NCI-H748 (cell line): ENCODE measurements at regions not wholly inside any gene's neighbourhood (a gene's known extent, or its start where the extent isn't known, plus 50 kb on each side); places are given as distances from the start of the nearest gene placed in this dataset.
"Not testable (repeated sequence)": the region's sequence is repeated elsewhere in the genome, so short reads cannot be mapped to it uniquely, and the experiment has no call there.

Experiments
- DNase-seq: peaks from one replicate; lab custom pipeline; 2025; ENCODE audit not compliant: unreplicated experiment; lab: John Stamatoyannopoulos, UW

- peak; percentile 8 for DNase-seq
These were observed 218.7 kb downstream of the KCTD12 start for GRCh38 chr13:76667551-76667950.

- peak; percentile 25 for DNase-seq
These were observed 222.4 kb downstream of the KCTD12 start for GRCh38 chr13:76663592-76664335.

- DNase-seq: not testable (repeated sequence)
These were observed 227.1 kb downstream of the KCTD12 start for GRCh38 chr13:76659074-76659473.

GRCh38 chr13:76656500-76656899, 229.7 kb downstream of the KCTD12 start:
- DNase-seq: no peak

GRCh38 chr13:76656056-76656455, 230.1 kb downstream of the KCTD12 start:
- DNase-seq: no peak

- DNase-seq: no peak
These were observed 231.9 kb downstream of the KCTD12 start for GRCh38 chr13:76654263-76654662.

- no peak for DNase-seq
These were observed 234.9 kb downstream of the KCTD12 start for GRCh38 chr13:76651286-76651685.

GRCh38 chr13:76647550-76647949, 238.7 kb downstream of the KCTD12 start:
- DNase-seq: no peak

- no peak for DNase-seq
These were observed 239.3 kb downstream of the KCTD12 start for GRCh38 chr13:76646946-76647345.

GRCh38 chr13:76645632-76646031, 240.6 kb downstream of the KCTD12 start:
- DNase-seq: no peak

- no peak for DNase-seq
These were observed 241.3 kb downstream of the KCTD12 start for GRCh38 chr13:76644906-76645305.

GRCh38 chr13:76643596-76643995, 242.6 kb downstream of the KCTD12 start:
- DNase-seq: no peak

GRCh38 chr13:76641056-76641455, 245.1 kb downstream of the KCTD12 start:
- no peak for DNase-seq

GRCh38 chr13:76638882-76639281, 247.3 kb downstream of the KCTD12 start:
- no peak for DNase-seq

- no peak for DNase-seq
These were observed 248.0 kb downstream of the KCTD12 start for GRCh38 chr13:76638181-76638580.

- no peak for DNase-seq
These were observed 248.5 kb downstream of the KCTD12 start for GRCh38 chr13:76637641-76638141.

- DNase-seq: no peak
These were observed 249.4 kb downstream of the KCTD12 start for GRCh38 chr13:76636829-76637228.

GRCh38 chr13:76635232-76636230, 250.7 kb downstream of the KCTD12 start:
- DNase-seq: peak; percentile 14

GRCh38 chr13:76634431-76635191, 251.6 kb downstream of the KCTD12 start:
- DNase-seq: no peak

- DNase-seq: no peak
These were observed 253.7 kb downstream of the KCTD12 start for GRCh38 chr13:76632401-76633044.
